Lower leg skin (tissue), 3 donors: ENCODE measurements at regions not wholly inside any gene's neighbourhood (a gene's known extent, or its start where the extent isn't known, plus 50 kb on each side); places are given as distances from the start of the nearest gene placed in this dataset.

Source experiments
- CTCF ChIP-seq, 3 donors: fragments of 450-650 bp; IDR thresholded peaks; one replicate each; pipeline ENCODE4 v1.5.1; 2016; ENCODE audit warnings: antibody characterized with exemption in 3 of 3, mild to moderate bottlenecking in 3 of 3, moderate library complexity in 2 of 3
- POLR2A ChIP-seq, 2 donors: fragments of 450-650 bp; IDR thresholded peaks; one replicate each; pipeline ENCODE4 v1.6.1; 2016 to 2017; ENCODE audit warnings: antibody characterized with exemption in 2 of 2, mild to moderate bottlenecking in 1 of 2, moderate library complexity in 1 of 2

GRCh38 chr2:126801473-126801872 is 97.2 kb upstream of the TEX51 start:
- TF ChIP-seq POLR2A (IDR thresholded peaks at IDR 0.05), result no peak
- TF ChIP-seq CTCF (IDR thresholded peaks at IDR 0.05), result no peak
